ENCODE measurements at regions not wholly inside any gene's neighbourhood (a gene's known extent, or its start where the extent isn't known, plus 50 kb on each side); places are given as distances from the start of the nearest gene placed in this dataset.

DNA sequence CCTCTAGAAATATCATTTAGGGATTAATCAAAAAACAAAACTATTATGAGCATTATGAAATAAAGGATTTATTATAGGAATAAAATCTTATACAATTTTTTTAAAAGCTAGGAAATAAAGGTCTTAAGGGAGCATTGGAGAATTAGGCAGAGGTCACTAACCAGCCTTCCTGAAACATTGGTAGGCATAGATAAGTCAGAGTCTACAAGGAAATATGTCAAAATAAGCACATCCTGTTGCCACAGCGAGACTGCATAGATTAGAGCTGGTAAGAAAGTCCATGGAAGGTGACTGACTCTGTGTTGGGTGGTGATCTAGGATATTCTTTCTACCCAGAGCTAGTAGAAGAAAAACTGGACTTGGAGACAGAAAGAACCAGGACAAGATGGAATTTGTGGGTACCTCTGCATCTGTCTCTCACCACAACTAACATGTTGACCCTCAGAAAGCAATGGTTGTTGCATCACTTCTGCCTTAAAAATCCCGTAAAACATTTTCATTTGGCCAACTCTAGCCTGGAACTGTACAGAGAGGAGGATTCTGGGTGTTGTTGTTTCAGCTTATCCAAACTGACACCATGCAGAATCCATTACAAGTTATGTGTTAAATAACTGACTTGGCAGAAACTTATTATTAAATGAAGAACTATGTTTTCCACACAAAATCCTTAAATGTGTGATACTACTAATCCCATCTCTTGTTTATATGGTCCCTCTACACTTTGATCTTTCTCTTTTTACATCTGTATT lies 77.1 kb downstream of the FBXO5 start:
- no peaks in the 10 kb centered on the region for H3K36me3 ChIP-seq
- no peaks in the 10 kb centered on the region for H3K9me3 ChIP-seq (ENCODE audit: low read depth)
- no peaks in the 10 kb centered on the region for H3K79me2 ChIP-seq (ENCODE audit: low read depth)
- DNase-seq (ENCODE audit: low spot score) = no peak
- Mint-ChIP-seq H3K9me3 (no peaks in the 10 kb centered on the region), H3K27ac (no peak overlapping the region), H3K4me1 (peaks cover 5% of the 10 kb centered on the region), H3K36me3 (no peaks in the 10 kb centered on the region), H3K27me3 (ENCODE audit: insufficient read depth, low read depth) (no peaks in the 10 kb centered on the region), H3K4me3 (no peak overlapping the region)
- TF ChIP-seq EZH2phosphoT487 (IDR thresholded peaks at IDR 0.05) = no peak
- TF ChIP-seq, protein P1, sequence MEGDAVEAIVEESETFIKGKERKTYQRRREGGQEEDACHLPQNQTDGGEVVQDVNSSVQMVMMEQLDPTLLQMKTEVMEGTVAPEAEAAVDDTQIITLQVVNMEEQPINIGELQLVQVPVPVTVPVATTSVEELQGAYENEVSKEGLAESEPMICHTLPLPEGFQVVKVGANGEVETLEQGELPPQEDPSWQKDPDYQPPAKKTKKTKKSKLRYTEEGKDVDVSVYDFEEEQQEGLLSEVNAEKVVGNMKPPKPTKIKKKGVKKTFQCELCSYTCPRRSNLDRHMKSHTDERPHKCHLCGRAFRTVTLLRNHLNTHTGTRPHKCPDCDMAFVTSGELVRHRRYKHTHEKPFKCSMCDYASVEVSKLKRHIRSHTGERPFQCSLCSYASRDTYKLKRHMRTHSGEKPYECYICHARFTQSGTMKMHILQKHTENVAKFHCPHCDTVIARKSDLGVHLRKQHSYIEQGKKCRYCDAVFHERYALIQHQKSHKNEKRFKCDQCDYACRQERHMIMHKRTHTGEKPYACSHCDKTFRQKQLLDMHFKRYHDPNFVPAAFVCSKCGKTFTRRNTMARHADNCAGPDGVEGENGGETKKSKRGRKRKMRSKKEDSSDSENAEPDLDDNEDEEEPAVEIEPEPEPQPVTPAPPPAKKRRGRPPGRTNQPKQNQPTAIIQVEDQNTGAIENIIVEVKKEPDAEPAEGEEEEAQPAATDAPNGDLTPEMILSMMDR (IDR thresholded peaks at IDR 0.05) = no peak
- no peak for TF ChIP-seq EZH2 (IDR thresholded peaks at IDR 0.05)
- peaks cover 13% of the 10 kb centered on the region for H3K4me1 ChIP-seq
- H2AFZ ChIP-seq (replicated peaks) = no peak overlapping the region
- no peak overlapping the region for H3K27ac ChIP-seq
- H4K20me1 ChIP-seq (ENCODE audit: low read depth) = no peaks in the 10 kb centered on the region
- no peak overlapping the region for H3K9ac ChIP-seq
- no peak overlapping the region for H3K4me2 ChIP-seq
- H3K27me3 ChIP-seq = no peaks in the 10 kb centered on the region
- H3F3A ChIP-seq (ENCODE audit: low read depth) = no peaks in the 10 kb centered on the region
- H3K4me3 ChIP-seq = no peak overlapping the region

DNA sequence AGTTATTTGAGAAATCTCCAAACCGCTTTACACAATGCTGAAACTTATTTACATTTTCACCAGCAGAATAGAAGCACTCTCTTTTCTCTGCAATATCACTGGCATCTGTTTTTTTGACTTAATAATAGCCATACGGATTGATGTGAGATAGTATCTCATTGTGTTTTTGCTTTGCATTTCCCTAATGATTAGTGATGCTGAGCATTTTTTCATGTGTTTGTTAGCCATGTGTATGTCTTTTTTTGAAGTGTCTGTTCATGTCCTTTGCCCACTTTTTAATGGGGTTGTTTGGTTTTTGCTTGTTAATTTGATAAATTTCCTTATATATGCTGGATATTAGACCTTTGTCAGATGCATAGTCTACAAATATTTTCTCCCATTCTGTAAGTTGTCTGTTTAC lies 73.6 kb downstream of the FBXO5 start:
- Mint-ChIP-seq H3K27ac (no peak overlapping the region), H3K36me3 (no peaks in the 10 kb centered on the region), H3K4me3 (no peak overlapping the region), H3K9me3 (peaks cover 1% of the 10 kb centered on the region), H3K4me1 (no peaks in the 10 kb centered on the region), H3K27me3 (ENCODE audit: insufficient read depth, low read depth) (peaks cover 2% of the 10 kb centered on the region)
- Histone ChIP-seq H3K79me2 (ENCODE audit: low read depth) (no peaks in the 10 kb centered on the region), H3K9ac (no peak overlapping the region), H2AFZ (replicated peaks) (no peak overlapping the region), H3K27ac (no peak overlapping the region), H3K36me3 (no peaks in the 10 kb centered on the region), H3F3A (ENCODE audit: low read depth) (no peaks in the 10 kb centered on the region), H3K4me2 (no peak overlapping the region), H4K20me1 (ENCODE audit: low read depth) (no peaks in the 10 kb centered on the region), H3K4me1 (no peaks in the 10 kb centered on the region), H3K4me3 (no peak overlapping the region), H3K27me3 (no peaks in the 10 kb centered on the region), H3K9me3 (ENCODE audit: low read depth) (no peaks in the 10 kb centered on the region)
- no peak for DNase-seq (ENCODE audit: low spot score)
- TF ChIP-seq, protein P1 (IDR thresholded peaks at IDR 0.05) = no peak
- TF ChIP-seq EZH2 (IDR thresholded peaks at IDR 0.05) (no peak), EZH2phosphoT487 (IDR thresholded peaks at IDR 0.05) (no peak)

DNA sequence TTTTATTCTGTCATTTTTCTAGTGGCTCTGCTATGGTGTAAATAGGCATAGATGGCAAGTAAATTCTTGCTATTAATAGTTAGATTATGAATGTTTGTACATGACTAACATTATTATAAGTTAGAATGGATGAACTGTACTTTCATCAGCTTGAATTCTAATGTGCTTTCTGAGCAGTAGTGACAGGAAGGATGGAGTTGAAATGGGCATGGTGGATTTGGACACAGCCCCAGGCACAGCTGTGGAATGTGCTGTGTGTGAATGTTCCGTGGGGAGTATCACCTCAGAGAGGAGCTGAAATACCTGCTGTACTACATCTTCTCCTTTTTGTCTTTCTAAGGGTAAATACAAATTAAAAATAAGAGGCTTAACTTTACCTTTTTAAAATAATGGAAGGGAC lies 66.8 kb downstream of the FBXO5 start:
- no peaks in the 10 kb centered on the region for H3K4me1 Mint-ChIP-seq
- Histone ChIP-seq H4K20me1 (ENCODE audit: low read depth) (no peaks in the 10 kb centered on the region), H3K4me3 (no peak overlapping the region), H3K27ac (no peak overlapping the region), H3K4me1 (no peaks in the 10 kb centered on the region), H3K9me3 (ENCODE audit: low read depth) (no peaks in the 10 kb centered on the region), H2AFZ (replicated peaks) (no peak overlapping the region), H3K79me2 (ENCODE audit: low read depth) (no peaks in the 10 kb centered on the region), H3K27me3 (no peaks in the 10 kb centered on the region), H3K36me3 (no peaks in the 10 kb centered on the region), H3K4me2 (no peak overlapping the region), H3F3A (ENCODE audit: low read depth) (no peaks in the 10 kb centered on the region), H3K9ac (no peak overlapping the region)
- H3K27me3 Mint-ChIP-seq (ENCODE audit: insufficient read depth, low read depth) = peaks cover 7% of the 10 kb centered on the region
- TF ChIP-seq EZH2 (IDR thresholded peaks at IDR 0.05) = no peak
- no peak for TF ChIP-seq EZH2phosphoT487 (IDR thresholded peaks at IDR 0.05)
- no peak for DNase-seq (ENCODE audit: low spot score)
- H3K27ac Mint-ChIP-seq = no peak overlapping the region
- H3K4me3 Mint-ChIP-seq = no peak overlapping the region
- peaks cover 5% of the 10 kb centered on the region for H3K9me3 Mint-ChIP-seq
- no peaks in the 10 kb centered on the region for H3K36me3 Mint-ChIP-seq

GRCh38 chr6:152918991-152919390 lies 63.9 kb downstream of the FBXO5 start:
- no peak overlapping the region for H3K27ac ChIP-seq
- no peaks in the 10 kb centered on the region for H3K4me1 ChIP-seq
- H3K9me3 ChIP-seq (ENCODE audit: low read depth) = no peaks in the 10 kb centered on the region
- no peak overlapping the region for H2AFZ ChIP-seq (replicated peaks)
- Mint-ChIP-seq H3K27ac (no peak overlapping the region), H3K4me1 (no peaks in the 10 kb centered on the region), H3K4me3 (no peak overlapping the region), H3K36me3 (no peaks in the 10 kb centered on the region), H3K9me3 (peaks cover 5% of the 10 kb centered on the region), H3K27me3 (ENCODE audit: insufficient read depth, low read depth) (peaks cover 5% of the 10 kb centered on the region)
- no peak overlapping the region for H3K4me3 ChIP-seq
- H3K9ac ChIP-seq = no peak overlapping the region
- H3K4me2 ChIP-seq = no peak overlapping the region
- H3K79me2 ChIP-seq (ENCODE audit: low read depth) = no peaks in the 10 kb centered on the region
- no peaks in the 10 kb centered on the region for H4K20me1 ChIP-seq (ENCODE audit: low read depth)
- no peaks in the 10 kb centered on the region for H3K27me3 ChIP-seq
- TF ChIP-seq EZH2phosphoT487 (IDR thresholded peaks at IDR 0.05) (no peak), EZH2 (IDR thresholded peaks at IDR 0.05) (no peak)
- TF ChIP-seq, protein P1 (IDR thresholded peaks at IDR 0.05) = no peak
- no peaks in the 10 kb centered on the region for H3K36me3 ChIP-seq
- H3F3A ChIP-seq (ENCODE audit: low read depth) = no peaks in the 10 kb centered on the region
- DNase-seq (ENCODE audit: low spot score) = no peak
